Naive thymus-derived CD8-positive, alpha-beta T cell (primary cell): ENCODE measurements at regions not wholly inside any gene's neighbourhood (a gene's known extent, or its start where the extent isn't known, plus 50 kb on each side); places are given as distances from the start of the nearest gene placed in this dataset.

Experiments used
- ATAC-seq, 2 donors: fragments of 150-1000 bp; cut with Tn5 transposase in 1 of 2; sonication (Bioruptor Pico), chemical (Tn5 transposase) in 1 of 2; 1 replicate in 1 of 2; 2 replicates in 1 of 2; pipeline ENCODE4 v1.10.0; 2021; ENCODE audit warnings: mild to moderate bottlenecking in 2 of 2, moderate library complexity in 2 of 2
- POLR2A ChIA-PET: fragments of 350-600 bp; sonication (Branson Sonifier 250); formaldehyde crosslinking; loops from one replicate; lab custom pipeline; 2021; ENCODE audit warnings: antibody characterized with exemption; lab: Charles Lee
- DNase-seq, 10 donors: peaks; one replicate each; pipeline versions ENCODE4 v3.0.0 to v3.0.0-alpha.2; 2020 to 2022
- H3K27ac Mint-ChIP-seq, 10 donors: one replicate each; pipeline ENCODE4 v1.8.0; 2020 to 2022; ENCODE audit warnings: mild to moderate bottlenecking in 10 of 10, mixed read lengths in 10 of 10, moderate library complexity in 4 of 10, inconsistent platforms in 1 of 10
- H3K27me3 Mint-ChIP-seq, 5 donors: one replicate each; pipeline ENCODE4 v1.8.0; 2021 to 2022; ENCODE audit warnings: mixed read lengths in 5 of 5
- H3K36me3 Mint-ChIP-seq, 3 donors: one replicate each; pipeline ENCODE4 v1.8.0; 2020 to 2022; ENCODE audit warnings: mixed read lengths in 3 of 3, mild to moderate bottlenecking in 2 of 3, inconsistent platforms in 1 of 3
- H3K4me1 Mint-ChIP-seq, 4 donors: one replicate each; pipeline ENCODE4 v1.8.0; 2021 to 2022; ENCODE audit warnings: mixed read lengths in 4 of 4
- H3K4me3 Mint-ChIP-seq, 10 donors: one replicate each; pipeline ENCODE4 v1.8.0; 2020 to 2022; ENCODE audit warnings: mild to moderate bottlenecking in 10 of 10, mixed read lengths in 10 of 10, moderate library complexity in 6 of 10, inconsistent platforms in 1 of 10
- H3K9me3 Mint-ChIP-seq, 9 donors: one replicate each; pipeline ENCODE4 v1.8.0; 2020 to 2022; ENCODE audit warnings: mixed read lengths in 9 of 9, mild to moderate bottlenecking in 3 of 9, inconsistent platforms in 1 of 9, moderate library complexity in 1 of 9

DNA sequence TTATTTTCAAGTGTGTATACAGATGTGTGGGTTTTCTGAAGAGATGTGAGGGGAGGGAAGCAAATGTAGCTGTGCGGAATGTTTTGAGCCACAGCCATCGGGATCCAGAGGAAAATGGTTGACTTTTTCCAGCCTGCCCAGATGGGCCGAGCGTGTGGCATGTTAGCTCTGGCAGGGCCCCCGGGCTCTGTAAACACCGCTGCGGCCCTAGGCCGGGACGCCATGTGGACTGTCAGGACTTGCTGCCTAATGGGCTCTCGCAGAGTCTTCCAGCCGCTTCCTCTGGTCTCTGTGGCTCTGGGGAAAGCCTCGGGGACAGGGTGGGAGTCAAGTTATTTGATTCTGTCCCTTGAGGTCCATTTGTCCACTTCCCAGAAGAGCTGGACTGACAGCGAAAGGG, 109.6 kb upstream of the PTCH1 start:
- DNase-seq (no peak), ATAC-seq (no peak)
- Mint-ChIP-seq H3K27me3 (peaks cover 1 to 36% (median 19%) of the 10 kb centered on the region in 5 donors), H3K4me3 (peak overlapping the region in 2 of 10 donors; percentile 35 to 54), H3K36me3 (peaks cover 0 to 3% (median 0%) of the 10 kb centered on the region in 3 donors), H3K4me1 (peaks cover 9 to 18% (median 14%) of the 10 kb centered on the region in 4 donors), H3K27ac (no peak overlapping the region), H3K9me3 (peaks cover 0 to 1% (median 0%) of the 10 kb centered on the region in 9 donors)
- POLR2A ChIA-PET, result no interaction called here

GRCh38 chr9:95623640-95624039, 106.9 kb upstream of the PTCH1 start:
- peaks cover 9 to 18% (median 14%) of the 10 kb centered on the region in 4 donors for H3K4me1 Mint-ChIP-seq

DNA sequence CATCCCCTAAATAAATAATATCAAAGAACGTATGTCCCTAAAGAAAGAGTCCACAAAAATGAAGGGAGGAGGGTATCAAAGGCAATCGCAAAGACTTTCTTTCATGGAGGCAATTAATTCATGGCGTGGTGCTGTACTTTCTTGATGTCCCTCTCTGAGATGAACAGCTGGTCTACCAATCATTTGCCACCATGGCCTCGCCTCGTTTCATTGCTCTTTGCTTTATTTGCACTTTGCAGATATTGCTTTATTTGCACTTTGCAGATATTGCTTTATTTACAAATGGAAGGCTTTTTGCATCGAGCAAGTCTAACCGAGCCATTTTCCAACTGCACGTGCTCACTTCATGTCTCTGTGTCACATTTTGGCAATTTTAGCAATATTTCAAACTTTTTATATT, 104.0 kb upstream of the PTCH1 start:
- no peak for DNase-seq
- Mint-ChIP-seq H3K4me3 (no peak overlapping the region), H3K27me3 (peaks cover 5 to 25% (median 13%) of the 10 kb centered on the region in 5 donors), H3K9me3 (no peaks in the 10 kb centered on the region), H3K4me1 (peaks cover 0 to 8% (median 4%) of the 10 kb centered on the region in 4 donors), H3K27ac (no peak overlapping the region), H3K36me3 (peaks cover 0 to 3% (median 0%) of the 10 kb centered on the region in 3 donors)
- POLR2A ChIA-PET, result no interaction called here
- no peak for ATAC-seq

More at GRCh38 chr9:95623640-95624039, 106.9 kb upstream of the PTCH1 start:
- DNase-seq (no peak), ATAC-seq (no peak)
- POLR2A ChIA-PET, result no interaction called here
- H3K27me3 Mint-ChIP-seq, result peaks cover 1 to 36% (median 19%) of the 10 kb centered on the region in 5 donors
- no peaks in the 10 kb centered on the region for H3K9me3 Mint-ChIP-seq
- H3K4me3 Mint-ChIP-seq, result no peak overlapping the region
- peaks cover 0 to 3% (median 0%) of the 10 kb centered on the region in 3 donors for H3K36me3 Mint-ChIP-seq
- no peak overlapping the region for H3K27ac Mint-ChIP-seq

- DNase-seq (no peak), ATAC-seq (no peak)
- Mint-ChIP-seq H3K27ac (no peak overlapping the region), H3K4me1 (peaks cover 0 to 8% (median 3%) of the 10 kb centered on the region in 4 donors), H3K27me3 (peaks cover 5 to 24% (median 10%) of the 10 kb centered on the region in 5 donors), H3K9me3 (no peaks in the 10 kb centered on the region), H3K36me3 (peaks cover 0 to 3% (median 0%) of the 10 kb centered on the region in 3 donors), H3K4me3 (no peak overlapping the region)
- POLR2A ChIA-PET, result no interaction called here
Measured at GRCh38 chr9:95620314-95620713, 103.5 kb upstream of the PTCH1 start.

DNA sequence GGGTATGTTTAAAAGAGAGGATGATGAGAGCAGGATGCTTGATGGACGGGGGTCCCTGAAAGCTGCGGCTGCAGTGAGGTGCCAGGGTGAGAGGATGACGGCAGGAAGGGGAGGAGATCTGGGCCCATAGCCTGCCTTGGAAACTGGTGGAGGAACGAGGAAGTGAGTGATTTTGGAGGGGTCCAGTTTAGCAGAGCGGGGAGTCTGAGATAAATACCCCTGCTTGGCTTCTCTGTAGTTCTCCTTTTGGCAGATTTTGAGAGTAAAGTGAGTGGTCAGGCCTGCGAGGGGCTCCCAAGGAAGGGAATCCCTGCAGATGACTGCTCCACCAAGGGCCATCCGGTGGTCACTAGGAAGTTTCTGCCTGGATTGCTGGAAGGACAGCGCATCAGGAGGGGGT, 98.5 kb upstream of the PTCH1 start:
- Mint-ChIP-seq H3K9me3 (peaks cover 0 to 8% (median 0%) of the 10 kb centered on the region in 9 donors), H3K27ac (no peak overlapping the region), H3K4me3 (no peak overlapping the region), H3K4me1 (peaks cover 0 to 7% (median 0%) of the 10 kb centered on the region in 4 donors), H3K36me3 (no peaks in the 10 kb centered on the region), H3K27me3 (peaks cover 3 to 22% (median 7%) of the 10 kb centered on the region in 5 donors)
- ATAC-seq (no peak), DNase-seq (no peak)
- POLR2A ChIA-PET, result no interaction called here

DNA sequence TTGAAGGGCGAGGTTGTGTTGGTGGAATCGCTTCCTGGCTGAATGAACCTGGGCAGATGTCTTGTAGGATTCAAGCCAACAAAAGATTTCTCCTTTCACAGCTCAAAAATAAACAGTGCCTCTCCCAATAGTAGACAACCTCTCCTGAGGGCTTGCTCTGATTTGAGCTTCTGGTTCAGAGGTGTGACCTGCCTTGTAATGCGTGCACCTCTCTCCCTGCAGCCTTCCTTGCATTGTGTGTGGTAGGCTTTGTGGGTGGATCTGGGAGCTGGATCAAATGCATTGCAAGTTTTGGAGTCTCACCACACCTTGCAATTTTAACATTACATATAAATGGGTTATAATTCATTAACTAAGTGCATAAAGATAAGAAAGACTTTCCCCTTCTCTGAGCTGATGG, 96.9 kb upstream of the PTCH1 start:
- DNase-seq (no peak), ATAC-seq (no peak)
- H3K27ac Mint-ChIP-seq, result no peak overlapping the region
- H3K27me3 Mint-ChIP-seq, result peaks cover 3 to 22% (median 7%) of the 10 kb centered on the region in 5 donors
- H3K4me1 Mint-ChIP-seq, result peaks cover 0 to 7% (median 0%) of the 10 kb centered on the region in 4 donors
- H3K9me3 Mint-ChIP-seq, result peaks cover 0 to 8% (median 0%) of the 10 kb centered on the region in 9 donors
- POLR2A ChIA-PET, result no interaction called here
- H3K36me3 Mint-ChIP-seq, result no peaks in the 10 kb centered on the region
- no peak overlapping the region for H3K4me3 Mint-ChIP-seq

GRCh38 chr9:95611354-95611753, 94.6 kb upstream of the PTCH1 start:
- Mint-ChIP-seq H3K4me3 (no peak overlapping the region), H3K36me3 (no peaks in the 10 kb centered on the region), H3K9me3 (peaks cover 0 to 8% (median 0%) of the 10 kb centered on the region in 9 donors), H3K27me3 (peaks cover 0 to 9% (median 2%) of the 10 kb centered on the region in 5 donors), H3K27ac (peak overlapping the region in 1 of 10 donors; percentile 37), H3K4me1 (peaks cover 0 to 5% (median 0%) of the 10 kb centered on the region in 4 donors)
- POLR2A ChIA-PET, result no interaction called here
- DNase-seq (no peak), ATAC-seq (no peak)

- H3K9me3 Mint-ChIP-seq, result peaks cover 0 to 8% (median 0%) of the 10 kb centered on the region in 9 donors
- no peak overlapping the region for H3K4me3 Mint-ChIP-seq
- DNase-seq, result no peak
- peaks cover 0 to 2% (median under 1%) of the 10 kb centered on the region in 4 donors for H3K4me1 Mint-ChIP-seq
- ATAC-seq, result no peak
- no peak overlapping the region for H3K27ac Mint-ChIP-seq
- no peaks in the 10 kb centered on the region for H3K36me3 Mint-ChIP-seq
- POLR2A ChIA-PET, result no interaction called here
- H3K27me3 Mint-ChIP-seq, result peaks cover 0 to 6% (median 0%) of the 10 kb centered on the region in 5 donors
Measured at GRCh38 chr9:95610006-95610785, 93.4 kb upstream of the PTCH1 start.

GRCh38 chr9:95609426-95609825, 92.7 kb upstream of the PTCH1 start:
- Mint-ChIP-seq H3K9me3 (peaks cover 0 to 8% (median 0%) of the 10 kb centered on the region in 9 donors), H3K36me3 (no peaks in the 10 kb centered on the region), H3K27me3 (peaks cover 0 to 3% (median 0%) of the 10 kb centered on the region in 5 donors), H3K27ac (no peak overlapping the region), H3K4me3 (no peak overlapping the region), H3K4me1 (peaks cover 0 to 2% (median 0%) of the 10 kb centered on the region in 4 donors)
- POLR2A ChIA-PET, result interaction anchor here (0.7 kb wide), 1 partner anchor 314 kb away, joined by 5 read pairs; no protein-coding TSS in a partner anchor
- ATAC-seq, result no peak
- DNase-seq, result no peak

GRCh38 chr9:95608341-95608740, 91.6 kb upstream of the PTCH1 start:
- Mint-ChIP-seq H3K27me3 (peaks cover 0 to 3% (median 0%) of the 10 kb centered on the region in 5 donors), H3K4me3 (no peak overlapping the region), H3K27ac (no peak overlapping the region), H3K36me3 (no peaks in the 10 kb centered on the region), H3K4me1 (peaks cover 0 to 2% (median under 1%) of the 10 kb centered on the region in 4 donors), H3K9me3 (peaks cover 0 to 4% (median 0%) of the 10 kb centered on the region in 9 donors)
- DNase-seq, result no peak
- ATAC-seq, result no peak
- POLR2A ChIA-PET, result no interaction called here

DNA sequence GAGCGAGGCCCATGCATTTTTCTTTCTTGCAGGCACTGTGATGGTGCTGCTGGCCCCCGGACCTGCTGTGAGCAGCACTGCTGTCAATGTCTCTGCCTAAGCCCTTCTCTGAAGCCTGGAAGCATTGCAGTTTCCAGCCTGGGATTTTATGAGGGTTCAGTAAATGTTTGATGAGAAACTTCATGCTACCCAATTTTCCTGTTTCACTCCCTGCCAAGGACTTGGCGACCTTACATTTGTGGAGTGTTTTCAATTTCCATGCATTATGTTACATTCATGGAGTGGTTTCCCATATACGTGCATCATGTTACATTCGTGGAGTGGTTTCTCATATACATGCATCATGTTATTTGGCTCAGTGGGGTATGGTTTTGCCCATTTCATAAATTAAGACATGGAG, 90.7 kb upstream of the PTCH1 start:
- ATAC-seq (no peak), DNase-seq (no peak)
- Mint-ChIP-seq H3K27me3 (peaks cover 0 to 3% (median 0%) of the 10 kb centered on the region in 5 donors), H3K9me3 (no peaks in the 10 kb centered on the region), H3K4me1 (peaks cover 0 to 2% (median under 1%) of the 10 kb centered on the region in 4 donors), H3K4me3 (no peak overlapping the region), H3K36me3 (no peaks in the 10 kb centered on the region), H3K27ac (no peak overlapping the region)
- POLR2A ChIA-PET, result no interaction called here

DNA sequence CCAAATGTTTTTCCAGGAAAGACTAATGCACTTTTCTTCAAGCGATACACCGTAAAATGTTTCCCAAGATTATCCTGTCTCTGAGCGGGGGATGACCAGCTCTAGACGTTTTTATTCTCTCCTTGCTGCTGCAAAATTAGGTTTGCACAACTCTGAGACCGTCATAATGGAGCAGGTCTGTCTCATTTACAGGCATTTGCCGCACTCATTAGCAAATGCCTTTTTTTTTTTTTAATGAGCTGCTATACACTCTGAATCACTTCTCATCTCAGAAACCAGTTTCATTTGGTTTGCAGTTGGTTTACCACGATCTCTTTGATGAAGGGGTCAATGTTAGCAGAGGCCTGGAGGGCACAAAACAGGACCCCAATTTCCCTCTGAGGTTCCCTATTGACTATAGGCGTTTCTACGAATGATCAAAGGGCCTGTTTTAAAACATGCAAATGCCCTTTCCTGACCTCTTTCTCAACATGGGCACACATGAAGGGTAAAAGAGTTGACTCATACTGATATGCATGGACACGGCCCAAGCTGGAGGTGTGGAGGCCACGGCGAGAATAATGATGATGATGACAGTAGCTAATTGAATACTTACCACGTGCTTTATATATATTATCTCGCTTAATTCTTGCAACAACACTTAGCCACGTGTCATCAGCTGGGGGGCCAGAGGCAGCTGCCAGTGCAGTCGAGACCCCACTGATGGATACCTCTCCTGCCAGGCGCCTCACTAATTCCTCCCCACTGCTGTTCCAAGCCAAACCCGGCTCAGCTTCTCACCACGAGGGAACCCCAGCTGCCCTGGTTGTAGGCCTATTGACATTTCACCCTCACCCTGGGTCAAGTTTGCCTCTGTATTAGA, 89.9 kb upstream of the PTCH1 start:
- Mint-ChIP-seq H3K9me3 (no peaks in the 10 kb centered on the region), H3K36me3 (no peaks in the 10 kb centered on the region), H3K27ac (no peak overlapping the region), H3K4me3 (no peak overlapping the region), H3K4me1 (peaks cover 0 to 2% (median under 1%) of the 10 kb centered on the region in 4 donors), H3K27me3 (peaks cover 0 to 3% (median 0%) of the 10 kb centered on the region in 5 donors)
- DNase-seq (no peak), ATAC-seq (no peak)
- POLR2A ChIA-PET, result no interaction called here
